K562 (cell line): ENCODE measurements at regions not wholly inside any gene's neighbourhood (a gene's known extent, or its start where the extent isn't known, plus 50 kb on each side); places are given as distances from the start of the nearest gene placed in this dataset.

Experiments used
- CEBPZ ChIP-seq: fragments of 150-350 bp; IDR thresholded peaks from 2 replicates; pipeline ENCODE4 v1.6.1; 2014; ENCODE audit warnings: low read depth, mild to moderate bottlenecking, low read length, borderline replicate concordance
- DDX20 ChIP-seq: fragments of 450-650 bp; IDR thresholded peaks from 2 replicates; pipeline ENCODE4 v1.6.1; 2016; ENCODE audit warnings: missing genetic modification characterization, low read depth, mild to moderate bottlenecking, missing compliant biosample characterization, moderate library complexity
- DMBX1 ChIP-seq: fragments of 250-450 bp; sonication (Bioruptor Pico); IDR thresholded peaks from 2 replicates; pipeline ENCODE4 v1.8.0; 2022; ENCODE audit warnings: inconsistent platforms, mild to moderate bottlenecking, moderate library complexity, borderline replicate concordance
- EHMT2 ChIP-seq: fragments of 450-650 bp; IDR thresholded peaks from 2 replicates; pipeline ENCODE4 v1.6.1; 2018; ENCODE audit warnings: antibody characterized with exemption
- FOXP1 ChIP-seq: sonication (generic); formaldehyde crosslinking; IDR thresholded peaks from 2 replicates; pipeline ENCODE4 v1.8.0; 2022; ENCODE audit warnings: mild to moderate bottlenecking, missing genetic modification reagents
- MED1 ChIP-seq: sonication (generic); formaldehyde crosslinking; IDR thresholded peaks from 2 replicates; pipeline ENCODE4 v1.8.1; 2023; ENCODE audit warnings: missing genetic modification reagents, borderline replicate concordance
- MYC ChIP-seq, 2 experiments: fragments of 250-450 bp in 1 of 2; sonication (Bioruptor Pico) in 1 of 2; IDR thresholded peaks; 2 replicates each; pipeline versions ENCODE4 v1.5.1 to v1.6.1; 2012 to 2021; ENCODE audit warnings: low read depth in 2 of 2, borderline replicate concordance in 1 of 2, improper control_type of control experiment in 1 of 2, low read length in 1 of 2, mild to moderate bottlenecking in 1 of 2, moderate library complexity in 1 of 2
- NFIX ChIP-seq: fragments of 250-450 bp; sonication (Bioruptor Pico); IDR thresholded peaks from 2 replicates; pipeline ENCODE4 v1.4.0; 2020; ENCODE audit warnings: low read depth, mild to moderate bottlenecking, moderate library complexity
- NUFIP1 ChIP-seq: fragments of 450-650 bp; IDR thresholded peaks from 2 replicates; pipeline ENCODE4 v1.6.1; 2018; ENCODE audit not compliant: partially characterized antibody
- PCBP2 ChIP-seq: fragments of 200-400 bp; formaldehyde crosslinking; IDR thresholded peaks from 2 replicates; pipeline ENCODE4 v1.6.1; 2018; ENCODE audit warnings: low read length, low read depth, mild to moderate bottlenecking, moderate library complexity; ENCODE audit not compliant: poor library complexity, severe bottlenecking
- PTRF ChIP-seq: fragments of 450-650 bp; IDR thresholded peaks from 2 replicates; pipeline ENCODE4 v1.6.1; 2016; ENCODE audit warnings: mild to moderate bottlenecking, missing genetic modification characterization, missing compliant biosample characterization
- SLC30A9 ChIP-seq: fragments of 250-450 bp; sonication (Bioruptor Pico); IDR thresholded peaks from 2 replicates; pipeline ENCODE4 v1.8.0; 2022; ENCODE audit warnings: mild to moderate bottlenecking, moderate library complexity
- ZBTB9 ChIP-seq: fragments of 450-650 bp; formaldehyde crosslinking; IDR thresholded peaks from 2 replicates; pipeline ENCODE4 v1.4.0; 2020; ENCODE audit warnings: mild to moderate bottlenecking, moderate library complexity
- ZFX ChIP-seq: sonication (generic); formaldehyde crosslinking; IDR thresholded peaks from 2 replicates; pipeline ENCODE4 v1.8.0; 2022; ENCODE audit warnings: mild to moderate bottlenecking, missing genetic modification reagents, moderate library complexity
- ZNF197 ChIP-seq: fragments of 200-800 bp; sonication (Bioruptor generic); IDR thresholded peaks from 2 replicates; pipeline ENCODE4 v1.6.1; 2016; ENCODE audit warnings: low read depth, missing genetic modification characterization, missing compliant biosample characterization
- ZNF592 ChIP-seq: fragments of 450-650 bp; IDR thresholded peaks from 2 replicates; pipeline ENCODE4 v1.6.1; 2017; ENCODE audit warnings: antibody characterized with exemption, mild to moderate bottlenecking

- TF ChIP-seq ZNF592 (peak; percentile 69; the same call in 1 of the 2 replicates), SLC30A9 (no peak), CEBPZ (no peak), ZNF197 (CRISPR knock-in tag) (0 out of 2 replicates have a peak, but pooled peaks have one; percentile 39), NFIX (CRISPR knock-in tag) (no peak), MYC (IDR thresholded peaks at IDR 0.05; ENCODE audit: low read depth, low read length) (no peak), MYC (CRISPR knock-in tag; IDR thresholded peaks at IDR 0.05; ENCODE audit: borderline replicate concordance, low read depth) (no peak), EHMT2 (no peak; the same call in 1 of the 2 replicates), MED1 (no peak), NUFIP1 (peak; percentile 26), PTRF (tag) (peak; percentile 74), ZBTB9 (CRISPR knock-in tag) (peak; percentile 65; the same call in 1 of the 2 replicates), DMBX1 (0 out of 2 replicates have a peak, but pooled peaks have one; percentile 26), PCBP2 (no peak), ZFX (CRISPR knock-in tag) (no peak), DDX20 (peak; percentile 46; the same call in 1 of the 2 replicates), FOXP1 (CRISPR knock-in tag) (no peak)
Observed at GRCh38 chr4:159003420-159004253, 99.2 kb upstream of the RAPGEF2 start (continued).
